Breast epithelium (tissue), 4 donors: ENCODE measurements at regions not wholly inside any gene's neighbourhood (a gene's known extent, or its start where the extent isn't known, plus 50 kb on each side); places are given as distances from the start of the nearest gene placed in this dataset.

Source experiments
- DNase-seq, 2 donors: peaks; one replicate each; pipeline ENCODE4 v3.0.0-alpha.2; 2019; ENCODE audit warnings: low spot score in 2 of 2
- H3K27ac ChIP-seq, 2 donors: fragments of 200-600 bp; sonication (generic) in 1 of 2; one replicate each; pipeline ENCODE4 v1.5.1; 2016 to 2019; ENCODE audit warnings: mild to moderate bottlenecking in 1 of 2
- H3K27me3 ChIP-seq, 2 donors: fragments of 200-600 bp; sonication (generic) in 1 of 2; one replicate each; pipeline versions ENCODE4 v1.5.1 to v1.6.0; 2017 to 2019; ENCODE audit warnings: control low read depth in 1 of 2, mild to moderate bottlenecking in 1 of 2
- H3K36me3 ChIP-seq: fragments of 200-600 bp; one replicate; pipeline ENCODE4 v1.5.1; 2019
- H3K4me1 ChIP-seq, 2 donors: fragments of 200-600 bp; sonication (generic); one replicate each; pipeline ENCODE4 v1.5.1; 2016 to 2019; ENCODE audit warnings: control low read depth in 1 of 2
- H3K4me3 ChIP-seq, 3 donors: fragments of 200-600 bp; sonication (generic); 1 replicate in 2 of 3; 2 replicates in 1 of 3; pipeline ENCODE4 v1.5.1; 2016 to 2019; ENCODE audit warnings: mild to moderate bottlenecking in 3 of 3, moderate library complexity in 2 of 3
- H3K9me3 ChIP-seq, 2 donors: fragments of 200-600 bp; sonication (generic) in 1 of 2; one replicate each; pipeline ENCODE4 v1.5.1; 2016 to 2019; ENCODE audit warnings: control low read depth in 1 of 2
- CTCF ChIP-seq, 3 donors: fragments of 450-650 bp; IDR thresholded peaks; one replicate each; pipeline ENCODE4 v1.5.1; 2016 to 2017; ENCODE audit warnings: antibody characterized with exemption in 3 of 3, mild to moderate bottlenecking in 3 of 3, moderate library complexity in 3 of 3
- POLR2A ChIP-seq: fragments of 450-650 bp; IDR thresholded peaks from one replicate; pipeline ENCODE4 v1.6.1; 2016; ENCODE audit warnings: antibody characterized with exemption, mild to moderate bottlenecking, moderate library complexity
- POLR2AphosphoS5 ChIP-seq, 3 donors: sonication (generic); formaldehyde crosslinking; IDR thresholded peaks; one replicate each; pipeline ENCODE4 v1.6.1; 2017; ENCODE audit warnings: antibody characterized with exemption in 3 of 3
- intact Hi-C: fragments of 100-400 bp; cut with DNase I; formaldehyde crosslinking; loops from one replicate; pipeline ENCODE4 v1.15.1; 2023; ENCODE audit warnings: low total_unique reads

- no peaks in the 10 kb centered on the region for H3K27me3 ChIP-seq
- H3K4me1 ChIP-seq, result no peaks in the 10 kb centered on the region
- peaks cover 0 to 5% of the 10 kb centered on the region in 2 donors for H3K9me3 ChIP-seq
- H3K36me3 ChIP-seq, result no peaks in the 10 kb centered on the region
- H3K4me3 ChIP-seq, result no peak overlapping the region
- H3K27ac ChIP-seq, result no peak overlapping the region
- intact Hi-C loops, result no loop called here
- no peak for DNase-seq
- TF ChIP-seq POLR2A, result no peak
Measured at GRCh38 chr3:78148986-78149717, 1109.3 kb downstream of the ROBO2 start.

- intact Hi-C loops, result no loop called here
- Histone ChIP-seq H3K9me3 (peaks cover 0 to 7% of the 10 kb centered on the region in 2 donors), H3K27me3 (no peaks in the 10 kb centered on the region), H3K36me3 (no peaks in the 10 kb centered on the region), H3K4me3 (no peak overlapping the region), H3K27ac (no peak overlapping the region), H3K4me1 (no peaks in the 10 kb centered on the region)
- no peak for DNase-seq
- TF ChIP-seq CTCF (IDR thresholded peaks at IDR 0.05) (no peak), POLR2AphosphoS5 (IDR thresholded peaks at IDR 0.05) (no peak), POLR2A (no peak)
Measured at GRCh38 chr3:78153973-78154372, 1114.1 kb downstream of the ROBO2 start.

- DNase-seq, result no peak
- Histone ChIP-seq H3K27ac (no peak overlapping the region), H3K4me1 (no peaks in the 10 kb centered on the region), H3K4me3 (no peak overlapping the region), H3K9me3 (peaks cover 0 to 7% of the 10 kb centered on the region in 2 donors), H3K27me3 (no peaks in the 10 kb centered on the region), H3K36me3 (peaks cover 4% of the 10 kb centered on the region)
- intact Hi-C loops, result no loop called here
- TF ChIP-seq POLR2A, result no peak
- TF ChIP-seq POLR2AphosphoS5 (IDR thresholded peaks at IDR 0.05), result no peak
- TF ChIP-seq CTCF (IDR thresholded peaks at IDR 0.05), result no peak
Measured at GRCh38 chr3:78154521-78155186, 1114.8 kb downstream of the ROBO2 start.

GRCh38 chr3:78161736-78162135 is 1121.8 kb downstream of the ROBO2 start:
- Histone ChIP-seq H3K36me3 (peaks cover 4% of the 10 kb centered on the region), H3K9me3 (peaks cover 0 to 6% of the 10 kb centered on the region in 2 donors), H3K27me3 (no peaks in the 10 kb centered on the region), H3K4me1 (no peaks in the 10 kb centered on the region), H3K4me3 (no peak overlapping the region), H3K27ac (no peak overlapping the region)
- intact Hi-C loops, result no loop called here
- no peak for TF ChIP-seq CTCF (IDR thresholded peaks at IDR 0.05)
- TF ChIP-seq POLR2AphosphoS5 (IDR thresholded peaks at IDR 0.05), result no peak
- TF ChIP-seq POLR2A, result no peak
- DNase-seq, result no peak

DNA sequence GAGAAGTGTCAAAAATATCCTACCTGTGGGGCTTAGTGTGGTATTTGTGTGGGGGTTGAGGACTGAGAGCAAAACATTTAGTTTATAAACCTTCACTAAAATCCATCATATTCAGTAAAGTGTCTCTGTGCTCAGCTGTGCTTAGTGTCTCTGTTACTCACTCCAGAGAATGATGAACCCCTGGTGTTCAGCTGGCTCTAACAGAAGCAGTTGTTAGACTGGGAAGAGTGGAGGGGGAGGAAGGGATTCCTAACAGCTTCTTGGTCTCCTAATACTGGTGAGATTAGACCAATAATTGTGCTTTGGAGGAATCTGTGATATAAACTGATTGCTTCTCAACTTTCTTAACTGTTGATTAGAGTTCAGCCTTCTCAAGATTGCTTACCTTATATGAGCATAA is 1123.5 kb downstream of the ROBO2 start:
- TF ChIP-seq CTCF (IDR thresholded peaks at IDR 0.05) (no peak), POLR2A (no peak), POLR2AphosphoS5 (IDR thresholded peaks at IDR 0.05) (no peak)
- Histone ChIP-seq H3K27me3 (no peaks in the 10 kb centered on the region), H3K36me3 (peaks cover 4% of the 10 kb centered on the region), H3K4me3 (no peak overlapping the region), H3K9me3 (no peaks in the 10 kb centered on the region), H3K4me1 (no peaks in the 10 kb centered on the region), H3K27ac (no peak overlapping the region)
- intact Hi-C loops, result no loop called here
- no peak for DNase-seq
